SKM-1 (cell line): ENCODE measurements at regions not wholly inside any gene's neighbourhood (a gene's known extent, or its start where the extent isn't known, plus 50 kb on each side); places are given as distances from the start of the nearest gene placed in this dataset.
"Not testable (repeated sequence)": the region's sequence is repeated elsewhere in the genome, so short reads cannot be mapped to it uniquely, and the experiment has no call there.

Experiments used
- DNase-seq: peaks from one replicate; lab custom pipeline; 2025; ENCODE audit not compliant: unreplicated experiment; lab: John Stamatoyannopoulos, UW

GRCh38 chr10:64881257-64881656 lies 1360.1 kb downstream of the REEP3 start:
- no peak for DNase-seq

- DNase-seq = no peak
Measured at GRCh38 chr10:64896582-64896981, 1375.4 kb downstream of the REEP3 start.

DNA sequence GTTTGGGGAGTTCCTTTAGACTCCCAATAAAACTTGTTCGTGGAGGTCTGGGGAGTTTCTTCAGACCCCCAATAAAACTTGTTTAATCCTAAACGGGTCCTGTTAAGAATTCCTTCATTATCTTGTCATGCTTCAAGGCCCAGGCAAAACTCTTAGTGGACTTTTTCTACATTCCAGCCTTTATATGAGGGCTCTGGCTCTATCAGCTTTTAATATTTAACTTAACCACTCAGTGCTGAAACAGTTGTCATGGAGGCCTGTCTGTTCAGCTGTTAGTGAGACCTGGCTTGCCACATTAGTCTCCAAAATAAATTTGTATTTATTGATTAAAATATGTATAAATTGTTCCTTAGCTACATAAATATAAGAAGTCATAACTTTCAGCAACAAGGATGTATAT lies 1385.1 kb downstream of the REEP3 start:
- DNase-seq = not testable (repeated sequence)

DNA sequence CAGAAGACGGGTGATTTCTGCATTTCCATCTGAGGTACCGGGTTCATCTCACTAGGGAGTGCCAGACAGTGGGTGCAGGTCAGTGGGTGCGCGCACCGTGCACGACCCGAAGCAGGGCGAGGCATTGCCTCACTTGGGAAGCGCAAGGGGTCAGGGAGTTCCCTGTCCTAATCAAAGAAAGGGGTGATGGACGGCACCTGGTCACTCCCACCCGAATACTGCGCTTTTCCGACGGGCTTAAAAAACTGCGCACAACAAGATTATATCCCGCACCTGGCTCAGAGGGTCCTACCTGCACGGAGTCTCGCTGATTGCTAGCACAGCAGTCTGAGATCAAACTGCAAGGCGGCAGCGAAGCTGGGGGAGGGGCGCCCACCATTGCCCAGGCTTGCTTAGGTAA lies 1403.1 kb downstream of the REEP3 start:
- DNase-seq = not testable (repeated sequence)

DNA sequence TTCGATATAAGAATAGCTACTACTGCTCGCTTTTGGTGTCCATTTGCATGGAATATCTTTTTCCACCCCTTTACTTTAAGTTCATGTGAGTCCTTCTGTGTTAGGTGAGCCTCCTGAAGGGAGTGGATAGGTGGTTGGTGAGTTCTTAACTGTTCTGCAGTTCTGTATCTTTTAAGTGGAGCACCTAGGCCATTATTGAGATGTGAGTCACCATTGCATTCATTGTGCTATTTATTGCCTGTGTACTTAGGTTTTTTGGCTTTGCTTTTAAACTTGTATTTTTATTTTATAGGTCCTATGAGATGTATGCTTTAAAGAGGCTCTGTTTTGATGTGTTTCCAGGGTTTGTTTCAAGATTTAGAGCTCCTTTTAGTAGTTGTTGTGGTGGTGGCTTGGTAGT lies 1430.8 kb downstream of the REEP3 start:
- no peak for DNase-seq

DNA sequence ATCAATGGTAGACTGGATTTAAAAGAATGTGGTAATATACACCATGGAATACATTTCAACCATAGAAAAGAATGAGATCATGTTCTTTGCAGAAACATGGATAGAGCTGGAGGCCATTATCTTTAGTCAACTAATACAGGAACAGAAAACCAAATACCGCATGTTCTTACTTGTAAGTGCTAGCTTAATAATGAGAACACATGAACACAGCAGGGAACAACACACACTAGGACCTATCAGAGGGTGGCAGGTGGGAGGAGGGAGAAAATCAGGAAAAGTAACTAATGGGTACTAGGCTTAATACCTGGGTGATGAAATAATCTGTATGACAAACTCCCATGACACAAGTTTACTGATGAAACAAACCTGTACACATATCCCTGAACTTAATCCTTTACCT lies 1435.2 kb downstream of the REEP3 start:
- DNase-seq = no peak

DNA sequence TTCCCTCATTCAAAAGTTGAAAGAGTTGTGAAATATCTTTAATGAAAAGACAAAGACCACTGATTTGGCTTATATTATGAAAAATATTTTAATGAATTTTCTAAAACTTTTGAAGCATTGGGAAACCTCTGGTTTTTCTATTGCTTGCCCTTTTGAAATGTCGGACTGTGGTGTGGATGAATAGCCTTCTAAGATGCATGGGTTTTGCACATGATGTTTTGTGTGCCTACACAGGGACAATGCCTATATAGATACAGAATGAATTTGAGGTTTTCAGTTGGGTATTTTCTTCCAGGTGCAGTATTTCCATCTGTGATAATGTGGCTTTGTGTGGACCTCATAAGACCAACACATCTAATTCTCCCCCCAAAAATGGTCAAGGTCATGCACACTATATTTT lies 1437.9 kb downstream of the REEP3 start:
- no peak for DNase-seq

DNA sequence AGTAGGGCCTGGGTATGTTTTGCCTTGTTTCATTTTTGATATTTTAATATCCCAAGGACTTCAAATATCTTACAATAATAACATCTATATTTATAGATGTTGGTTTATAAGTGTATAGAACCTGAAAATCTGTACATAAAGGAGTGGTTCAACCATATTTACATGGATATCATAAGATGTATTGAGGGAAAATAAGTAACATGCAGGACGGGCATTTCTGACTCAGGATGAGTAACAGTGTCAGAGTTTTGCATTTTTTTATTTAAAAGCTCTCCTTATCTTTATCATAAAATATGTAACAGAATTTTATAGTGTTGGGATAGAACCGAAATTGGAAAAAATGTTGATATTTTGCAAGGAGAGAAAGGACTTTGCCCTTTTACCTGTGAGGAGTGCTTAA lies 1438.7 kb downstream of the REEP3 start:
- DNase-seq = no peak

GRCh38 chr10:64973391-64973790 lies 1452.2 kb downstream of the REEP3 start:
- no peak for DNase-seq

DNA sequence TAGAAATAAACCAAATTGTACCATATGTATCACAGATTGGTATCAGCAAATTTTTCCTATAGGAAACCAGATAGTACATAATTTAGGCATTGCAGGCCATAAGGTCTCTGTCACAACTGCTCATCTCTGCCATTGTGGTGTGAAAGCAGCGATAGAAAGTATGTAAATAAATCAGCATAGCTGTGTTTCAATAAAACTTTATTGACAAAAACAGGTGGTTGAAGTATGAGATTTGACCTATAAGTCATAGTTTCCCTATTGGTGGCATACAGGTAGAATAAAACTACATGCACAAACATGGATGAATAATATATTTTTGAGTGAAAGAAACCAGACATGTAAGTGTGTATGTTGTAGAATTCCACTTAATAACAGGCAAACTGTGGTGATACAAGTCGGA lies 1454.9 kb downstream of the REEP3 start:
- DNase-seq = no peak

DNA sequence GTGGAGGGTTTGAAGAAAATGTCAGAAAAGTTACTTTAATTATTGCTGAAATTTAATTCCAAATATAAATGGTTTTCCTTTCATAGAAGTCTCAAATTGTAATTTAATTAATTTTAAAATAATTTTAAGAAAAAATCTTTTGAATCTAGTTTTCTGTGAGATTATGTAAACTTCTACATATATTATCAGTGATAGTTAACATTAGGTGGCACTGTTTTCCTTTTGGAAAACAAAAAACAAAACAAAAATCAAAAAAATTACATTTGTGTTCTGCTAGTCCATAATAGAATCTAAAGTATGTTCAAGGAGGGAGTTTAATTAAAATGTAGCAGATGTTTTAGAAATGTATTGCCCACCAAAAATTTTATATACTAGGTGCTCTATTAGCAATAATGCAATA lies 1456.7 kb downstream of the REEP3 start:
- no peak for DNase-seq

- DNase-seq = no peak
Measured at GRCh38 chr10:64996886-64997285, 1475.7 kb downstream of the REEP3 start.

- no peak for DNase-seq
Measured at GRCh38 chr10:65010845-65011244, 1489.6 kb downstream of the REEP3 start.

GRCh38 chr10:65017523-65017922 lies 1496.3 kb downstream of the REEP3 start:
- DNase-seq = no peak

GRCh38 chr10:65024886-65025285 lies 1503.7 kb downstream of the REEP3 start:
- no peak for DNase-seq

DNA sequence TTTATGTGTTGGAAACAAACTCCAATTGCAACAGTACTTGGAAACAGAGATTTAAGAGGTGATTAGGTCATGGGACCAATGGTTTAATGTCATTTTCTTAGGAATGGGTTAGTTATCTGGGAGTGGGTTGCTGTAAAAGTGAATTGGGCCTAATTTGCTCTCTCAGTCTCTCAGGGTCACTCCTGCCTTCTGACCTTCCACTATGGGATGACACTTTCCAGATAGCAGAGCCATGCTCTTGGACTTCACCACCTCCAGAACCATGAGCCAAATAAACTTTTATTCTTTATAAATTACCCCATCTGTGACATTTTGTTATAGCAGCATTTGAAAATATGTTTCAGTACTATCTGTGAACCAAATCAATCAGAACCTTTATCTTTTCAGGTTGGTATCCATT lies 1509.1 kb downstream of the REEP3 start:
- DNase-seq = no peak

DNA sequence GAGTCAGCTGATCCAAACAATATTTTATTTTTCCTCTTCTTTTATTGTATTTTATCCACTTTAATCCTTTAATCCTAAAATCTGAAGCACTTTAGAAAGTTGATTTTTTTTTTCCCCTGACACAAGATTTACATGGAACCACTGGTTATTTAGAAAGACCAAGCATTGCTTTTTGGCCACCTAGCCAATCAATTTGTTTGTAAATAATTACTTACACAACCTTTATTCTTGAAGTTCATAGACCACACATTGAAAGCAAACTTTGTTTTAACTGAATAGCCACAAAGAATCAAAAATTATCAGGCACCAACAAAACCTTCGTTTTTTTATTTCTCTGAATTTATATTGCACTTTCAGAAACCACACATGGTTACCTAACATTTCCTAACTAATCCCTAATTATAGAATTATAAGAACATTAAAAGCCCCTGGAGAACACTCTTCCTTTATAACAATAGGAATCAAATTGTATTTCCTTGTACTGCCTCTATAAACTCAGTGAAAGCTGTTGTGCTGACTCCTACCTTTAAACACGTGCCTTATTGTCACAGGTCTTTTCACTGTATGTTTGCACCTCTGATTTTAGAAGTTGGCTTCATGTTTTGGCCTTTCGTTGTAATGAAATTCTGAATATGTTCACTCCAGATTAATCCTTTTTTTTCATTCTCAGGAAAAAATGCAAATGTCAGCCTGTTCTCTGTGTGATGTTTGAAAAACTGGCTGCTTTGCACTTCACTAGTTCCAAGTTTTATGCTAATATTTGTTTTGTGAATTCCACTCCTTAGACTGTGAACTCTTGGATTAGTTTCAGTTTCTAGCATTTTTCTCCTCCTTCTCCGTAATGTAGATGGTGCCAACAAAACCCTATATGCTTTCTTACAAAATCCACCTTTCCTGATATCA lies 1511.9 kb downstream of the REEP3 start:
- no peak for DNase-seq

GRCh38 chr10:65033957-65034356 lies 1512.8 kb downstream of the REEP3 start:
- no peak for DNase-seq

- DNase-seq = no peak
Measured at GRCh38 chr10:65040796-65041195, 1519.6 kb downstream of the REEP3 start.

DNA sequence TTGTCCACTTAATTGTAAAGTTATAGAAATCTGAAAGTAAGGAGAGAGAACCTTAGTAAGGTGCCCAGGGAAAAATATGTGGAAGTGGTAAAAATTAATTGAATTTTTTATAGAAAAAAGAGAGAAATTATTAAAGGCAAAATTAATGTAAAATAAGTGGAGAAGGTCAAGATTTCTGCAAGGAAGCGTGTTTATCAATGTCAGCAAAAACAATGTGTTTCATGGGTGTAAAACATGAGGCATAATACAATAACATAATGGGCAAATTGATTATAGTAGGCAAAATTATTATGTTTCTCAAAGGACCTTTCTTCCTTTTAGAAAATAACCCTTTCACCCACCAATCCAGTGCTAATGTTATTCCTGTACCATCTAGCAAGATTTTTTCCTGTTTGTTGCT lies 1520.1 kb downstream of the REEP3 start:
- no peak for DNase-seq

DNA sequence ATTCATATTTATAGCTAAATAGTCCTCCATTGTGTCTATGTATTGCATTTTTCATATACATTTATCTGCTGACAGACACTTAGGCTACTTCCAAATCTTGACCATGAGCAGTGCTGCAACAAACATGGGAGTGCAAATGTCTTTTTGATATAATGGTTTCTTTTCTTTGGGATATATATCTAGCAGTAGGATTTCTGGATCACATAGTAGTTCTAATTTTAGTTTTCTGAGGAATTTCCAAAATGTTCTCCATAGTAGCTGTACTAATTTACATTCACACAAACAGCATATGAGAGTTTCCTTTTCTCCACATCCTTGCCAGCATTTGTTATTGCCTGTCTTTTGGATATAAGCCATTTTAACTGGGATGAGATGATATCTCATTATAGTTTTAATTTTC lies 1521.3 kb downstream of the REEP3 start:
- no peak for DNase-seq

DNA sequence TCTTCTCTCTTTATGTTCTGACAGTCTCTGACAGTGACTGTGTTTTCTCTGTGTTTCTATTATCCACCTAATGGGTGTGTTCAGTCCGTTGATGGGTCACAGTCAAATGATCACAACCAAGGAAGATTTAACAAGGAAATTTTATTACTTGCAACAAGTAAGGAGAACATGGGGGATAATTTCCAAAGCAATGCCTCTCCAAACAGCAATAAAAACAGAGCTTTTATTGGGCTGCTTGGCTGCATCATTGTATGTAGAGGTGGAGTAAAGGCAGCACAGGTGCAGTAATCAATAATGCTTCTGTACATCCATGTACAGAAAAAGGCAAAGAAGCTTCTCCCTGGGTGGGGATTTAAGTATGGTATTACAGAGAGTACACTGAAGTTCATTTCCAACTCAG lies 1525.6 kb downstream of the REEP3 start:
- DNase-seq = no peak

GRCh38 chr10:65052111-65052510 lies 1530.9 kb downstream of the REEP3 start:
- DNase-seq = not testable (repeated sequence)
